T-helper 1 cell treated with Interleukin-12 subunit alpha and Interleukin-12 subunit beta and Interleukin-4 antibody, amounts not matched to agents 30 μg/mL and 1 μg/mL, for 36 hours (primary cell): ENCODE measurements at regions not wholly inside any gene's neighbourhood (a gene's known extent, or its start where the extent isn't known, plus 50 kb on each side); places are given as distances from the start of the nearest gene placed in this dataset.
"Not testable (repeated sequence)": the region's sequence is repeated elsewhere in the genome, so short reads cannot be mapped to it uniquely, and the experiment has no call there.

ENCODE experiments used
- H3K27ac Mint-ChIP-seq: one replicate; pipeline ENCODE4 v1.8.0; 2021; ENCODE audit warnings: mild to moderate bottlenecking, mixed read lengths
- H3K27me3 Mint-ChIP-seq: one replicate; pipeline ENCODE4 v1.8.0; 2021; ENCODE audit warnings: low read depth, mixed read lengths
- H3K36me3 Mint-ChIP-seq: one replicate; pipeline ENCODE4 v1.8.0; 2021; ENCODE audit warnings: low read depth, mixed read lengths
- H3K4me1 Mint-ChIP-seq: one replicate; pipeline ENCODE4 v1.8.0; 2021; ENCODE audit warnings: low read depth, mixed read lengths
- H3K4me3 Mint-ChIP-seq: one replicate; pipeline ENCODE4 v1.8.0; 2021; ENCODE audit warnings: mild to moderate bottlenecking, moderate library complexity, mixed read lengths
- H3K9me3 Mint-ChIP-seq: one replicate; pipeline ENCODE4 v1.8.0; 2021; ENCODE audit warnings: mixed read lengths

DNA sequence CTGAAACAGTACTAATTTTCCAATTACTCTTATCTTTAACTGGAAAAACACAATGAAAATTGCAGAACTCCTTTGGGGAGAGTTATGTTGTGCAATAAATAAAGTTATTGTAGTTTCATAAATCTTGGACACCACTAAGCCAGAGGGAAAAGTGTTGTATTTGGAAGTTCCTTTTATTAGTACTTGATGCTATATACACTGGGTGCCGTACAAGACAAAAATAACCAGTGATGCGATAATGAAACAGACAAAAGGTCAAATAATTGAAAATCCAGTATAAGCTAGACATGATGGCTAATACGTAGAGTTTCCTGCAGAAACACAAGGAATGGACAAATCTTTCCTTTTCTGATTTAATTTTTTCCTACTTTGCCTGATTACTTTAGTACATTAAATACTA lies 541.1 kb downstream of the ETS1 start:
- peaks cover 31% of the 10 kb centered on the region for H3K4me1 Mint-ChIP-seq
- H3K4me3 Mint-ChIP-seq = no peak overlapping the region
- H3K36me3 Mint-ChIP-seq = peaks cover 10% of the 10 kb centered on the region
- no peak overlapping the region for H3K27ac Mint-ChIP-seq
- H3K27me3 Mint-ChIP-seq = no peaks in the 10 kb centered on the region
- H3K9me3 Mint-ChIP-seq = no peaks in the 10 kb centered on the region

DNA sequence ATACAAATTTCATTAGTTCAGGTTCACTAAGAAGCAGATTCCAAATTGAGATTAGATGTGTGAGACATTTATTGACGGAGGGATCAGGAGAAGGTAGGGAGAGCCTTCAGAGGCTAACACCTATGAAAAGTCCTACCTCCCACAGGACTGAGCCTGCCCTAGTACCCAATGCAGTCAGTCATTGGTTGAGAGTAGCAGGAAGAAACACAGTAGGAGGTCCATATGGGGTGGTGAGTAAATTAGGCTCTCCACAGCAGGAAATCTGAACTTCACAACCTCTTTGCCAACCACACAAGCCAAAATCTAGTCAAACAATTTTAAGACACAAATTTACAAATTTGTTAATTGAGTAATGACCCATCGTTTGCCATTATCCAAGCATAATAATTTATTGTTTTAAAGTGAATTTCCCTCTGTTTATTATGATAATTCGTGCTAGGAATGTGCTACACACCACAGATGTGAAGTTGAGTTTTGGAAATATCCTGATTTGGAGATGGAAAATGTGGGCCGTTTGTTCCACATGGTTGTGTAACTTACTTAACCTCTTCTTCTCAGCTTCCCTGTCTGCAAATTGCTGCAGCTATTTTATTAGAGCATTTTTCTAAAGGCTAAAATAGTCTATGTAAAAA lies 542.1 kb downstream of the ETS1 start:
- Mint-ChIP-seq H3K27ac (no peak overlapping the region), H3K4me3 (no peak overlapping the region), H3K27me3 (no peaks in the 10 kb centered on the region), H3K36me3 (peaks cover 10% of the 10 kb centered on the region), H3K9me3 (no peaks in the 10 kb centered on the region), H3K4me1 (peaks cover 28% of the 10 kb centered on the region)

DNA sequence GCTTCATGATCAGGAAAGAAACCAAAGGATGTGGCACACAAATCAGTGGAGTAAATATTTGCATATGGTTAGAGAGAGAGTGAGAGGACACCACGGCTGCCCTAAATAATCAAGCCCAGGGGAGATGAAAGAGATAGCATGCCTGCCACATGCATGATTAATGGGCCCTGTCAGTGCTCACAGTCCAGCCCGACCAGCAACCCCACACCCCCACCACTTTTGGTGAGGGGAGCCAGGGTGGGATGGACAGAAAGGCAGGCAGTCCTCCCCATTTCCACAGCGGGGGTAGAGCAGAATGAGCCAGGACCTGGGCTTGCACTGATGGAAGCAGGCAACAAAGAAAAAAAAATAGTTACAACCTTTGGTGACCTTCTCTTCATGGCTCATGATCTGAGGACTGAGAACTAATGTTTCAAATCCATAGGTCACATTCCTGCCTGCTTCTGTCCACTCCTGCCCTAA lies 545.0 kb downstream of the ETS1 start:
- Mint-ChIP-seq H3K4me1 (peaks cover 44% of the 10 kb centered on the region), H3K9me3 (no peaks in the 10 kb centered on the region), H3K36me3 (peaks cover 7% of the 10 kb centered on the region), H3K27ac (no peak overlapping the region), H3K4me3 (no peak overlapping the region), H3K27me3 (no peaks in the 10 kb centered on the region)

DNA sequence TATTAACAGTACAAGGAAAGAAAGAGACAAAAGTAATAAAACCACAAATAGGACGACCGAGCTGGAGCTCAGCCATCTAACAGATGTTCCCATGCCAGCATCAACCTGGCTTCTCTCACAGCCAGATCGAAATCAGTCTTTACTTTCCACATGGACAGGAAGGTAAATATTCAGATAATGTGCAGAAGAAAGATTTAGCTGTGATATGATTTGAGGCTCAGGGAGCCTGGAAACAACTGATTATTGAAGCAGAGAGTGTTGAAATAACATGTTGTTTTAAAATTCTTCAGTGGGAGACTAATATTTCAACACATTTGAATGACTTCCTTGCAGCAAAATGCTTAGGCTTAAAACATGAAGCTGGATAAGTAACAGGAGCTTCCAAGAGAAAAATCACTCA lies 546.8 kb downstream of the ETS1 start:
- H3K4me1 Mint-ChIP-seq = peaks cover 48% of the 10 kb centered on the region
- peak overlapping the region; percentile 12 for H3K27ac Mint-ChIP-seq

DNA sequence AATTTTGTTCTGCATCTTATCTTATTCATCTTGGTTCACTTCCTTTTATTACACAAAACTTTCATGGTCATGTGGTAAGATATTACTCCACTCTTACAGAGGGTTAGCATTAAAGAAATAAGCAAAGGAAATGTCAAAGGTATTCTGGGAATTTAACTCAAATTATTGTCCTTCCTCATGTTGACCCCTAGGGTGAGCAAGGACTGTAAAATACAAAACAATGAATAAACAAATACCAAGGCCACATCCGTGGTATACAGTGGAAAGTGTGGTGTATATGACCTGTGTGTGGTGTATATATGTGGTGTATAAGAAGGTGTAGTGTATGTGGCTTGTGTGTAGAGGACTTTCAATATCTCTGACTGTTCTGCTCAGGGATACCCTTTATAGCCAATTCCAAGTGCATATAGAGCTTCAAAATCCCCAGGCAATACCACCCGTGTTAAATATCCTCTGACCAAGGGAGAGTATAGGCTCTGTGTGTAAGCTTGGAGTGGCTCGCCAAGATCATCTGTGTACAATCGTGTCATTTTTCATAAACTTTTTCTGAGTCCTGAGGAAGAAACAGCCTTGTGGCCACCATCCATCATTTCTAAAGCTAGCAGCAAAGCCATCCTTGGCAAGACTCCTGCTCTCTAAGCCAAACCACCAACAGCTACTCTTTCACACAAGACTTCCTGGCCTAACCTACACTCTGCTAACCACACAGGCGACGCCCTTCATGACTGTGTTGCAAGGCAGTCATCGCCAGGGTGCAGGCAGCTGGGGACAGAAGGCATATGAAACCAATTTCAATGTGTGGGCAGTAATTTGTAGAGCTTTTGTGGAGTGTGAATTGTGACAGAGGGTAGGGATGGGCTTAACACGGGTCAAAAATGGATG lies 548.0 kb downstream of the ETS1 start:
- Mint-ChIP-seq H3K27me3 (no peaks in the 10 kb centered on the region), H3K4me1 (peaks cover 39% of the 10 kb centered on the region), H3K36me3 (peaks cover 4% of the 10 kb centered on the region), H3K9me3 (no peaks in the 10 kb centered on the region), H3K4me3 (peak overlapping the region; percentile 63), H3K27ac (peak overlapping the region; percentile 84)

More for the DNA sequence above, 546.8 kb downstream of the ETS1 start:
- H3K4me3 Mint-ChIP-seq = no peak overlapping the region
- H3K36me3 Mint-ChIP-seq = peaks cover 7% of the 10 kb centered on the region
- H3K27me3 Mint-ChIP-seq = no peaks in the 10 kb centered on the region
- no peaks in the 10 kb centered on the region for H3K9me3 Mint-ChIP-seq

DNA sequence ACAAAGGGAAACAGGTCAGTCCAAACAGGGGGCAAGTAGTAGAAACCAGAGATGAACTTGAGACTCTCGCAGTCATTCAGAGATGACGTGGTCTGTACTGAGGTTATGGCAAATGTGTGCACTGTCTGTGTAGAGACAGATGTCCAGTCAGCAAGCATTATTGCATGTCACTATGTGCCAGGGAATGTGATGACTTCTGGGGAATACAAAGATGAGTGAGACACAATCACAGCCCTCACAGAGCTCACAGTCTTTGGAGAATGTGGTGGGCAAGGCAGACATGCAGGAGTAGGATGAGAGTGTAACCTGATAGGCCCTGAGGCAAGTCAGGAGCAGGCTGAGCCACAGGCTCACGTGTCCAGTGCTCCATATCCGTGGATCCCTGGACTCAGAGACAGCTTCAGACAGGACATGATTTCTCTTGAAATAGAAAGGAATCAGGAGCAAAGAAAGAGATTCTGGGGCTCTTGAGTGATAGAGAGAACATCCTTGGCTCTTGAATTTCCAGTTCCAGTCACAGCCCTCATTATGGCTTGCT lies 550.7 kb downstream of the ETS1 start:
- no peaks in the 10 kb centered on the region for H3K36me3 Mint-ChIP-seq
- no peak overlapping the region for H3K27ac Mint-ChIP-seq

DNA sequence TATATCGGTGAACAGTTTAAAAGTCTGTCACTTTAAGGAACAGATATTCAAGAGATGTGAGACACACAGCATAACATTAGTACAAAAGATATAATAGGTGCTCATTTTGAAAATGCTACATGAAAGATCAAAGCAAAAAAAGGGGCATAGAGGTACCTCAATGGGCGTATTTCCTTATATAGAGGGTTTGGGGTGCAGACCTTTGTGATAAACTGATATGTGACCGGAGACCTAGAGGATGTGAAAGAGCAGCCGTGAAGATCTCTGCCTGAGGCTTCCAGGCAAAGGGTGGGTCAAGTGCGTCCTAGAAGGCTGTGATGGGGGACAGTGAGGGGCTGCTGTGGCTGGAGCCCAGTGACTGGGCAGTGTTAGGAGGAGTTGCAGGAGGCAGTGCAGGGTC lies 551.4 kb downstream of the ETS1 start:
- peaks cover 5% of the 10 kb centered on the region for H3K27me3 Mint-ChIP-seq
- H3K9me3 Mint-ChIP-seq = no peaks in the 10 kb centered on the region
- no peaks in the 10 kb centered on the region for H3K36me3 Mint-ChIP-seq
- no peak overlapping the region for H3K27ac Mint-ChIP-seq
- peaks cover 33% of the 10 kb centered on the region for H3K4me1 Mint-ChIP-seq
- no peak overlapping the region for H3K4me3 Mint-ChIP-seq

More for the DNA sequence above, 550.7 kb downstream of the ETS1 start:
- H3K9me3 Mint-ChIP-seq = no peaks in the 10 kb centered on the region
- H3K4me3 Mint-ChIP-seq = no peak overlapping the region
- H3K27me3 Mint-ChIP-seq = no peaks in the 10 kb centered on the region
- peaks cover 31% of the 10 kb centered on the region for H3K4me1 Mint-ChIP-seq

DNA sequence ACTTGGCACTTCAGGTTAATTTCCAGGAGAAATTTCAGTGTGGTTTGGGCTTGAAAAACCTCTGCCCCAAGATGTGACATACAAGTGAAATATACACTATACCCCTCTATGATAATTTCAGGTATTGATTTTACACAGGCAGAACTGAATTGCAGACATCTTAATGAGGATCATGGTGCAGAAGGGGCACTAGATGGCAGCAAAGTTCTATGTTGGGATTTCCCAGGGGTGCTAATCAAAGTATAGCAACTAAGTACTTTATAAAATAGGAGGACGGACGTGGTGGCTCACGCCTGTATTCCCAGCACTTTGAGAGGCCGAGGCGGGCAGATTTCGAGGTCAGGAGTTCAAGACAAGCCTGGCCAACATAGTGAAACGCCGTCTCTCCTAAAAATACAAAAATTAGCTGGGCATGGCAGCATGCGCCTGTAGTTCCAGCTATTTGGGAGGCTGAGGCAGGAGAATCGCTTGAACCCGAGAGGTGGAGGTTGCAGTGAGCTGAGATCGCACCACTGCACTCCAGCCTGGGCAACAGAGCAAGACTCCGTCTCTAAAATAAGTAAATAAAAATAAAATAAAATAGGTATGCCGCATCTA lies 555.7 kb downstream of the ETS1 start:
- not testable (repeated sequence) for H3K4me1 Mint-ChIP-seq, H3K4me3 Mint-ChIP-seq, H3K36me3 Mint-ChIP-seq, H3K27ac Mint-ChIP-seq, H3K9me3 Mint-ChIP-seq
- H3K27me3 Mint-ChIP-seq = peaks cover 42% of the 10 kb centered on the region

DNA sequence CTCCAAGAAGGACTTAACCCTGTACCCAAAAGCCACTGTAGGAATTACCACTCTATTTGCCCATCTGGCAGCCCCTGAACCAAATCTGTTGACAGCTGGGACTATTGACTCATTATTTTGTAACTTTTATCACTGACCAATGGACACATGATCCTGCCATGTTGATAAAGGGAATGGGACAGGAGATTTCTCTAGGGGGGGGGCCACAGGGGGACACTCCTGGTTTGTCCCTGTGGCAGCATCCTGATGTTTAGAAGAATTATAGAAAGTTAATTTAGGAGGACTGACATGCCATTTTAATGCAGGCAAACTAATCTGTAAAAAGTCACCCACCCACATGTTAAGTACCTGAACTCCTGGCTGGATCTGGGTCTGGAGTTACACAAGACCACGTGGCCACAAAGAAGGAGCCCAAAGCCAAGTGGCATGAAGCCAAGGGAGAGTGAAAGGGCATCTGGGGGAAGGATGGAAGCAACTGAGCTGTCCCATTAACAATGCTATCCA lies 558.1 kb downstream of the ETS1 start:
- Mint-ChIP-seq H3K27ac (no peak overlapping the region), H3K27me3 (peaks cover 56% of the 10 kb centered on the region), H3K9me3 (no peaks in the 10 kb centered on the region), H3K4me3 (no peak overlapping the region), H3K36me3 (no peaks in the 10 kb centered on the region), H3K4me1 (peaks cover 4% of the 10 kb centered on the region)

DNA sequence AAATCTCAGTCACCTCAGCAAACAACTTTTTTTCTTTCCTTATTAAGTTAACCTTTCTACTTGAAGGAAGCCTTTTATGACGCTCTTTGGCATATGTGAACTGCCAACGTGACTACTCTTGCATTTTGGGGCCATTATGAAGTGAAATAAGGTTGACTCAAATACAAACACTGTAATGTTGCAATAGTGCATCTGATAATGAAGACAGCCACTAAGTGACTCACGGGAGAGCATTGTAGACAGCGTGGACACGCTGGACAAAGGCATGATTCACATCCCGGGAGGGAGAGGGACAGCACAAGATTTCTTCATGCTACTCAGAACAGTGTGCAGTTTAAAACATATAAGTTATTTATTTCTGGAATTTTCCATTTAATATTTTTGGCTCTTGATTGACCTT lies 560.8 kb downstream of the ETS1 start:
- Mint-ChIP-seq H3K27ac (no peak overlapping the region), H3K9me3 (no peaks in the 10 kb centered on the region), H3K4me1 (peaks cover 5% of the 10 kb centered on the region), H3K36me3 (no peaks in the 10 kb centered on the region), H3K27me3 (peaks cover 63% of the 10 kb centered on the region), H3K4me3 (no peak overlapping the region)

DNA sequence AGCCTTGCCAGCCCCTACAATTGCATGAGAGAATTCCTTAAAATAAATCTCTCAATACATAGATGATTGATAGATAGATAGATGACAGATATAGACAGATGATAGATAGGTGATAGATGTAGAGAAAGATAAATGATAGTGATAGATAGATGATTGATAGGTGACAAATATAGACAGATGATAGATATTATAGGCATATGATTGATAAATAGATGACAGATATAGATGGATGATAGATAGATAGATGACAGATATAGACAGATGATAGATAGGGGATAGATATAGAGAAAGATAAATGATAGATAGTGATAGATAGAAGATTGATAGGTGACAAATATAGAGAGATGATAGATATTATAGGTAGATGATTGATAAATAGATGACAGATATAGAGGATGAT lies 564.6 kb downstream of the ETS1 start:
- Mint-ChIP-seq H3K36me3 (no peaks in the 10 kb centered on the region), H3K4me3 (no peak overlapping the region), H3K9me3 (no peaks in the 10 kb centered on the region), H3K4me1 (peaks cover 2% of the 10 kb centered on the region), H3K27ac (no peak overlapping the region), H3K27me3 (peaks cover 47% of the 10 kb centered on the region)

DNA sequence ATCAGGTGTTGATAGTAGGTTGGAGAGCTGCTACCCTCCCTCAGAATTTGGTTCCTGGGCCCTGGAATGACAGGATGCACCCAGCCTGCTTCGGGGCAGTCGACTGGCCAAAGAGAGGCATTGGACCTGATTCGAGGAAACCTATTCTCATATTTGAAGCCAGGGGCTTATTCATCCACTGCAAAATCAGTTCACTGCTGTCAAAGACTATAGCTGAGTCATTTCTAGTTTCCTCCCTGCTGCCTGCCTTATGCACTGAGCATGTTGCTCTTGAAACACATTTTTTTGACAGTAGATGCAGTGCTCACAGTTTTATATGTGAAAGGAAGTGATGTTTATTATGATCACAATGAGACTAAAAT lies 565.4 kb downstream of the ETS1 start:
- H3K27ac Mint-ChIP-seq = no peak overlapping the region
- H3K36me3 Mint-ChIP-seq = no peaks in the 10 kb centered on the region
- H3K27me3 Mint-ChIP-seq = peaks cover 40% of the 10 kb centered on the region
- H3K9me3 Mint-ChIP-seq = no peaks in the 10 kb centered on the region
- no peak overlapping the region for H3K4me3 Mint-ChIP-seq
- H3K4me1 Mint-ChIP-seq = peaks cover 2% of the 10 kb centered on the region

DNA sequence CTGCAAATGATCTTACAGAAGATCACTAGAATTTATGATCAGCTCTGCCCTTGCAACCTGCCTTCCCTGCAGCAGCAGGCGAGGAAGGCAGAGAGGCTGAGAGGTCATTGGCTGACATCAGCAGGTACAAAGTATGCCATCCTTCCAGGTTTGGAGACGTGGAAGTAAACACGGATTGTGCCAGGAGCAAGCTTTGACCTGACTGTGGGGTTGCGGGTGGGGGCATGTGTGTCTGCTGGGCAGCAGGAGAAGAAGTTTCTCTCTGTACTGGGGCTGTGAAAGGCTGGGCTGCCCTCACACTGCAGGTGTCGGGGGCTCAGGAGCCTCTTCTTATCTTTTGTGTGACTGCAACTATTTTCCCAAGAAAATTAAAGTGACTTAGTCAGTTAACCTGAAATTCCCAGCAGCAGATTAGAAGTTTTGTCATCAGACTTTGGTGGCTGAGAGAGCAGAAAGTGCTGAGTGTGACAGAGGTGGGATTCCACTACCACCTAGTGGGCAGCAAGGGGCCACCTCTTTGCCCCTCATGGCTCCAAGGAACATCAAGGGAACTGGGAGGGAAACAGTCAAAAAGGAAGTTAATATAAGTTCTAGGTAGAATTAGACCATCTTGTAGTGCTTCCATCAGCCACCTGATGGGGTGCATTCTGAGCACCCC lies 565.9 kb downstream of the ETS1 start:
- Mint-ChIP-seq H3K9me3 (no peaks in the 10 kb centered on the region), H3K36me3 (no peaks in the 10 kb centered on the region), H3K4me3 (no peak overlapping the region), H3K4me1 (peaks cover 2% of the 10 kb centered on the region), H3K27me3 (peaks cover 35% of the 10 kb centered on the region), H3K27ac (no peak overlapping the region)

DNA sequence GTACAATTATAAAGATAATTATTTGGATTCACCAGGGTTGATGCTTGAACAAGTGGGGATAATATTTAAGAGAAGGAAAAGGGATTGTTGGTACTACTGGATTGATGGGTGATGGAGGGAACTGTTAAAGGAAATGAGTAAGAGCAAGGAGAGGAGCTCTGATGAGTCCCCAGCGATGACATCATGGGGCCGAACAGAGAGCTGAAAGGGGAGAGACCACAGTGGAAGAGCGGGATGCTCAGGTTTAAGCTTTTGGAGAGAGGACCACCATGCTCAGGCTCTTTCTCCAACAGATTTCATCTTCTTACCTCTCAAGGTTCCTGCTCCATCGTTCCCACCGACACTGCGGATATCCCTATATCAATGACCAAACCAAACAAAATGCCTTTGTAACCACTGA lies 568.7 kb downstream of the ETS1 start:
- peaks cover 2% of the 10 kb centered on the region for H3K4me1 Mint-ChIP-seq
- no peaks in the 10 kb centered on the region for H3K9me3 Mint-ChIP-seq
- no peaks in the 10 kb centered on the region for H3K36me3 Mint-ChIP-seq

More for the DNA sequence above, 568.7 kb downstream of the ETS1 start:
- Mint-ChIP-seq H3K4me3 (no peak overlapping the region), H3K27ac (no peak overlapping the region), H3K27me3 (peaks cover 20% of the 10 kb centered on the region)
